K562 (cell line): ENCODE measurements at regions not wholly inside any gene's neighbourhood (a gene's known extent, or its start where the extent isn't known, plus 50 kb on each side); places are given as distances from the start of the nearest gene placed in this dataset.

Experiments
- ATAC-seq: fragments of 200-7000 bp; cut with Tn5 transposase; 3 replicates; pipeline ENCODE4 v1.9.1; 2020; ENCODE audit warnings: moderate library complexity
- BruUV-seq: library from RNA; stranded (reverse); fragments of 400-500 nt; replicated peaks from 2 replicates; lab custom pipeline; 2021; lab: Mats Ljungman, UMichigan
- CTCF ChIA-PET: fragments of 300-600 bp; formaldehyde crosslinking; extraction: SDS; loops from one replicate; lab custom pipeline; 2021; ENCODE audit warnings: low intra/inter-chr PET ratio; lab: Yijun Ruan, JAX
- POLR2A ChIA-PET: fragments of 300-600, 350-650 bp; sonication (Branson Sonifier 250); formaldehyde crosslinking; extraction: SDS; loops from one replicate; lab custom pipeline; 2021; ENCODE audit warnings: antibody characterized with exemption, inconsistent platforms; lab: Yijun Ruan, JAX
- DNase-seq, 4 experiments: peaks; one replicate each; pipeline versions ENCODE4 v3.0.0 to v3.0.0-alpha.2; 2011 to 2018; ENCODE audit warnings: low spot score in 3 of 4, mixed read lengths in 3 of 4; ENCODE audit errors: extremely low read depth in 1 of 4
- FAIRE-seq: peaks from 2 replicates; lab custom pipeline; 2011; peaks lifted over from hg19 to GRCh38; lab: Jason Lieb, UNC
- H2AFZ ChIP-seq: 2 replicates; pipeline ENCODE4 v1.6.0; 2011; ENCODE audit warnings: low read depth, low read length, control low read depth, inconsistent platforms
- H3K27ac ChIP-seq: fragments of 200-600 bp; 3 replicates; pipeline ENCODE4 v1.8.0; 2011; ENCODE audit warnings: low read depth, mild to moderate bottlenecking, control low read depth, inconsistent platforms, low read length, moderate library complexity, mixed read lengths; ENCODE audit errors: extremely low read depth
- H3K27me3 ChIP-seq, 2 experiments: fragments of 300-600 bp in 1 of 2; 2 replicates in 1 of 2; 3 replicates in 1 of 2; pipeline versions ENCODE4 v1.6.0 to v1.8.0; 2011; ENCODE audit warnings: inconsistent platforms in 2 of 2, low read length in 2 of 2, mild to moderate bottlenecking in 1 of 2, mixed read lengths in 1 of 2, moderate library complexity in 1 of 2; ENCODE audit not compliant: control insufficient read depth in 2 of 2, insufficient read depth in 2 of 2
- H3K36me3 ChIP-seq: fragments of 300-600 bp; 3 replicates; pipeline ENCODE4 v1.8.0; 2011; ENCODE audit warnings: mild to moderate bottlenecking, low read length, inconsistent platforms; ENCODE audit not compliant: control insufficient read depth, insufficient read depth
- H3K4me1 ChIP-seq, 2 experiments: fragments of 200-600 bp in 1 of 2; replicated peaks in 1 of 2; 2 replicates in 1 of 2; 3 replicates in 1 of 2; pipeline versions ENCODE4 v1.5.1 to v1.8.0; 2011; ENCODE audit warnings: inconsistent platforms in 2 of 2, low read length in 2 of 2, mild to moderate bottlenecking in 1 of 2, mixed read lengths in 1 of 2, moderate library complexity in 1 of 2; ENCODE audit not compliant: control insufficient read depth in 2 of 2, insufficient read depth in 2 of 2
- H3K4me2 ChIP-seq: 2 replicates; pipeline ENCODE4 v1.6.1; 2011; ENCODE audit warnings: low read length, control low read depth, inconsistent platforms, mixed read lengths; ENCODE audit not compliant: insufficient read depth
- H3K4me3 ChIP-seq: fragments of 200-600 bp; sonication (generic), shearing (Covaris generic); 2 replicates; pipeline ENCODE4 v1.5.1; 2016; ENCODE audit warnings: control low read depth, inconsistent platforms
- H3K79me2 ChIP-seq: fragments of 200-600 bp; 3 replicates; pipeline ENCODE4 v1.8.0; 2011; ENCODE audit warnings: low read length, inconsistent platforms; ENCODE audit not compliant: control insufficient read depth, insufficient read depth
- H3K9ac ChIP-seq, 2 experiments: 2 replicates each; pipeline versions ENCODE4 v1.6.0 to v1.6.1; 2011; ENCODE audit warnings: low read depth in 2 of 2, low read length in 2 of 2, control low read depth in 1 of 2, inconsistent platforms in 1 of 2, mild to moderate bottlenecking in 1 of 2, mixed read lengths in 1 of 2; ENCODE audit not compliant: insufficient read depth in 1 of 2
- H3K9me1 ChIP-seq: one replicate; pipeline ENCODE4 v1.6.0; 2011; ENCODE audit warnings: inconsistent platforms, mild to moderate bottlenecking, low read length, moderate library complexity; ENCODE audit not compliant: control insufficient read depth, insufficient read depth
- H3K9me3 ChIP-seq: replicated peaks from 2 replicates; pipeline ENCODE4 v1.5.1; 2011; ENCODE audit warnings: low read depth, low read length, inconsistent platforms; ENCODE audit not compliant: control insufficient read depth, insufficient read depth
- H4K20me1 ChIP-seq: replicated peaks from 2 replicates; pipeline ENCODE4 v1.6.1; 2011; ENCODE audit warnings: low read length, inconsistent platforms, mixed read lengths; ENCODE audit not compliant: control insufficient read depth, insufficient read depth
- ARHGAP35 ChIP-seq: fragments of 450-650 bp; IDR thresholded peaks from 2 replicates; pipeline ENCODE4 v1.6.1; 2018; ENCODE audit not compliant: partially characterized antibody
- CBFA2T3 ChIP-seq: fragments of 450-650 bp; IDR thresholded peaks from 2 replicates; pipeline ENCODE4 v1.6.1; 2017
- ELF1 ChIP-seq: fragments of 200-800 bp; sonication (Bioruptor generic); IDR thresholded peaks from 2 replicates; pipeline ENCODE4 v1.6.1; 2016; ENCODE audit warnings: missing genetic modification characterization, missing compliant biosample characterization
- NR2F6 ChIP-seq: fragments of 450-650 bp; formaldehyde crosslinking; IDR thresholded peaks from 2 replicates; pipeline ENCODE4 v1.4.0; 2020; ENCODE audit warnings: mild to moderate bottlenecking
- POLR3A ChIP-seq: IDR thresholded peaks from 2 replicates; pipeline ENCODE4 v1.6.1; 2011; ENCODE audit warnings: borderline replicate concordance, mild to moderate bottlenecking, moderate library complexity; ENCODE audit not compliant: insufficient read length, insufficient read depth; ENCODE audit errors: extremely low read depth
- SUPT5H ChIP-seq: fragments of 450-650 bp; IDR thresholded peaks from 2 replicates; pipeline ENCODE4 v1.6.1; 2016
- TSC22D4 ChIP-seq: fragments of 450-650 bp; IDR thresholded peaks from 2 replicates; pipeline ENCODE4 v1.6.1; 2016; ENCODE audit warnings: missing genetic modification characterization, missing biosample characterization, control low read depth
- ZFPM2 ChIP-seq: fragments of 250-450 bp; sonication (Bioruptor Pico); IDR thresholded peaks from 2 replicates; pipeline ENCODE4 v1.5.1; 2022; ENCODE audit warnings: mild to moderate bottlenecking
- WGBS: fragments of 100-300 bp; shearing (Covaris generic); methylation state at CpG from one replicate; pipeline ENCODE4 v1.1.6; 2016; ENCODE audit warnings: low coverage, mixed read lengths; ENCODE audit not compliant: insufficient coverage; ENCODE audit errors: missing lambda C conversion rate; 5-methylcytosine and 5-hydroxymethylcytosine counted together
- in situ Hi-C: fragments of 300-500 bp; cut with MboI; formaldehyde crosslinking; loops from 4 replicates; pipeline ENCODE4 v1.15.0; 2018; ENCODE audit warnings: inconsistent platforms, mixed read lengths
- intact Hi-C: fragments of 100-400 bp; cut with micrococcal nuclease; formaldehyde crosslinking; loops from 2 replicates; pipeline ENCODE4 v1.14.2; 2022
- TF ChIP-seq, protein P1 (sequence below): fragments of 450-650 bp; formaldehyde crosslinking; IDR thresholded peaks from 2 replicates; pipeline ENCODE4 v1.4.0; 2020; ENCODE audit warnings: mild to moderate bottlenecking, moderate library complexity
- TF ChIP-seq, protein P2 (sequence below): fragments of 450-650 bp; formaldehyde crosslinking; IDR thresholded peaks from 2 replicates; pipeline ENCODE4 v1.4.0; 2022; ENCODE audit warnings: mild to moderate bottlenecking, moderate library complexity

DNA sequence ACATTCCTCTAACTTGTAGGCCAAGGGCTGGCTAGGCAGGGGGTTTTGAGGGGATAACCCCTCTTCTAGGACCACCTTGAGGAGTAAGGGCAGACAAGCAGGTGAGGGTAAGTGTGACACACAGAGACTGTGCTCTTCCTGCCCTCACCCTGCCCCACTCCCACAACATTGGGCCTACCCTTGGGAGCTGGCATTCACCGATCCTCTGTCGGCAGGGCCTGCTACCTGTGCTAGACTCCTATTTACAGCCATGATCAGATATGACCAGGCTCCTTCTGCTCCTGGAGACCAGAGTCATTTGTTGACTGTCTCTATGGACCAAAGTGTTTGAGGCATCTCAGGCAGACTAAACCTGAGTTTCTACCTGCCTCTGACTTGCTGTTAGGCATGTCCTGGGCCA is 68.3 kb downstream of the SYF2 start:
- Histone ChIP-seq H3K9me3 (no peaks in the 10 kb centered on the region), H3K36me3 (no peaks in the 10 kb centered on the region), H3K27ac (no peak overlapping the region), H3K27me3 (peaks cover 8 to 18% of the 10 kb centered on the region in 2 experiments; a peak in 4 of 5 replicates), H2AFZ (no peak overlapping the region), H3K9ac (no peak overlapping the region), H3K4me2 (no peak overlapping the region), H3K79me2 (no peaks in the 10 kb centered on the region), H3K9me1 (no peaks in the 10 kb centered on the region), H3K4me3 (no peak overlapping the region), H4K20me1 (no peaks in the 10 kb centered on the region), H3K4me1 (no peaks in the 10 kb centered on the region)
- DNase-seq: no peak
- TF ChIP-seq CBFA2T3 (no peak), POLR3A (no peak), ELF1 (tag) (no peak), NR2F6 (CRISPR knock-in tag) (no peak), TSC22D4 (tag) (no peak), SUPT5H (no peak), ARHGAP35 (no peak), ZFPM2 (CRISPR knock-in tag) (no peak)
- TF ChIP-seq, protein P1, sequence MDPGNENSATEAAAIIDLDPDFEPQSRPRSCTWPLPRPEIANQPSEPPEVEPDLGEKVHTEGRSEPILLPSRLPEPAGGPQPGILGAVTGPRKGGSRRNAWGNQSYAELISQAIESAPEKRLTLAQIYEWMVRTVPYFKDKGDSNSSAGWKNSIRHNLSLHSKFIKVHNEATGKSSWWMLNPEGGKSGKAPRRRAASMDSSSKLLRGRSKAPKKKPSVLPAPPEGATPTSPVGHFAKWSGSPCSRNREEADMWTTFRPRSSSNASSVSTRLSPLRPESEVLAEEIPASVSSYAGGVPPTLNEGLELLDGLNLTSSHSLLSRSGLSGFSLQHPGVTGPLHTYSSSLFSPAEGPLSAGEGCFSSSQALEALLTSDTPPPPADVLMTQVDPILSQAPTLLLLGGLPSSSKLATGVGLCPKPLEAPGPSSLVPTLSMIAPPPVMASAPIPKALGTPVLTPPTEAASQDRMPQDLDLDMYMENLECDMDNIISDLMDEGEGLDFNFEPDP (CRISPR knock-in tag): no peak
- TF ChIP-seq, protein P2, sequence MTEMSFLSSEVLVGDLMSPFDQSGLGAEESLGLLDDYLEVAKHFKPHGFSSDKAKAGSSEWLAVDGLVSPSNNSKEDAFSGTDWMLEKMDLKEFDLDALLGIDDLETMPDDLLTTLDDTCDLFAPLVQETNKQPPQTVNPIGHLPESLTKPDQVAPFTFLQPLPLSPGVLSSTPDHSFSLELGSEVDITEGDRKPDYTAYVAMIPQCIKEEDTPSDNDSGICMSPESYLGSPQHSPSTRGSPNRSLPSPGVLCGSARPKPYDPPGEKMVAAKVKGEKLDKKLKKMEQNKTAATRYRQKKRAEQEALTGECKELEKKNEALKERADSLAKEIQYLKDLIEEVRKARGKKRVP (CRISPR knock-in tag): no peak
- in situ Hi-C loops: no loop called here
- CTCF ChIA-PET: no interaction called here
- intact Hi-C loops: no loop called here
- 3% methylated on average over 2 of the region's 2 CpGs for whole genome bisulfite sequencing
- POLR2A ChIA-PET: no interaction called here
- FAIRE-seq: no peak
- ATAC-seq: no peak
- no TSS peak for BruUV-seq
